ENCODE measurements at regions not wholly inside any gene's neighbourhood (a gene's known extent, or its start where the extent isn't known, plus 50 kb on each side); places are given as distances from the start of the nearest gene placed in this dataset.

- no peak overlapping the region for H3K4me3 ChIP-seq (IDR thresholded peaks at IDR 0.05; ENCODE audit: insufficient read depth, low read depth, low read length)
- H3K27ac ChIP-seq: no peak overlapping the region
- peaks cover 4% of the 10 kb centered on the region for H3K4me1 ChIP-seq (ENCODE audit: low read depth, poor library complexity, severe bottlenecking)
- H3K79me2 ChIP-seq (ENCODE audit: insufficient read depth, low read depth): no peaks in the 10 kb centered on the region
- H3K27me3 ChIP-seq (ENCODE audit: insufficient read depth, low read depth): no peaks in the 10 kb centered on the region
- H4K20me1 ChIP-seq (ENCODE audit: insufficient read depth): no peaks in the 10 kb centered on the region
- TF ChIP-seq, protein P1, sequence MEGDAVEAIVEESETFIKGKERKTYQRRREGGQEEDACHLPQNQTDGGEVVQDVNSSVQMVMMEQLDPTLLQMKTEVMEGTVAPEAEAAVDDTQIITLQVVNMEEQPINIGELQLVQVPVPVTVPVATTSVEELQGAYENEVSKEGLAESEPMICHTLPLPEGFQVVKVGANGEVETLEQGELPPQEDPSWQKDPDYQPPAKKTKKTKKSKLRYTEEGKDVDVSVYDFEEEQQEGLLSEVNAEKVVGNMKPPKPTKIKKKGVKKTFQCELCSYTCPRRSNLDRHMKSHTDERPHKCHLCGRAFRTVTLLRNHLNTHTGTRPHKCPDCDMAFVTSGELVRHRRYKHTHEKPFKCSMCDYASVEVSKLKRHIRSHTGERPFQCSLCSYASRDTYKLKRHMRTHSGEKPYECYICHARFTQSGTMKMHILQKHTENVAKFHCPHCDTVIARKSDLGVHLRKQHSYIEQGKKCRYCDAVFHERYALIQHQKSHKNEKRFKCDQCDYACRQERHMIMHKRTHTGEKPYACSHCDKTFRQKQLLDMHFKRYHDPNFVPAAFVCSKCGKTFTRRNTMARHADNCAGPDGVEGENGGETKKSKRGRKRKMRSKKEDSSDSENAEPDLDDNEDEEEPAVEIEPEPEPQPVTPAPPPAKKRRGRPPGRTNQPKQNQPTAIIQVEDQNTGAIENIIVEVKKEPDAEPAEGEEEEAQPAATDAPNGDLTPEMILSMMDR (conservative IDR thresholded peaks at IDR 0.05; ENCODE audit: low read depth, low read length): no peak
- H3K9ac ChIP-seq: no peak overlapping the region
- no peak overlapping the region for H3K4me2 ChIP-seq
- no peaks in the 10 kb centered on the region for H3K36me3 ChIP-seq (ENCODE audit: insufficient read depth)
- H2AFZ ChIP-seq (ENCODE audit: low read depth): no peak overlapping the region
Observed at GRCh38 chr6:120411394-120411793, 922.9 kb downstream of the TBC1D32 start.

DNA sequence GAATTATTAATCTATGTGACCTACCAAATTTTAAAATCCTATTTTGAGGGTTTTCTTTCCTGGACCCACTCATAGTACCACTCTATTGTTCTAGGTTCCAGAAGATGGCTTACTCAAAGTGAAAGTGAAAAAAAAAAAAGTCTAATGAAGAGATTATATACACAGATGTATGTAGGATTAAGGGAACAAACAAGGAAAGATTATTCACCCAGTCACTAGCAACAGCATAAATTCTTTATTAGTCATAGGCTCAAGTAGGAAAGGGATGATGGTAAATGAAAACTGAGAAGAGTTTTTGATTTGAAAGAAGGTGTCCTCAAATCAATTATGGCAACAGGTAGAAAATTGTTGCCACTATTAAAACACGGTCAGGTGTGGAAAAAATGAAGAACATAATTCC is 923.7 kb downstream of the TBC1D32 start:
- H3K79me2 ChIP-seq (ENCODE audit: insufficient read depth, low read depth): no peaks in the 10 kb centered on the region
- TF ChIP-seq, protein P1 (conservative IDR thresholded peaks at IDR 0.05; ENCODE audit: low read depth, low read length): no peak
- H3K4me1 ChIP-seq (ENCODE audit: low read depth, poor library complexity, severe bottlenecking): peaks cover 4% of the 10 kb centered on the region
- no peaks in the 10 kb centered on the region for H3K27me3 ChIP-seq (ENCODE audit: insufficient read depth, low read depth)
- no peak overlapping the region for H2AFZ ChIP-seq (ENCODE audit: low read depth)
- no peak overlapping the region for H3K27ac ChIP-seq
- H3K4me2 ChIP-seq: no peak overlapping the region
- H3K9ac ChIP-seq: no peak overlapping the region
- H3K36me3 ChIP-seq (ENCODE audit: insufficient read depth): no peaks in the 10 kb centered on the region
- no peaks in the 10 kb centered on the region for H4K20me1 ChIP-seq (ENCODE audit: insufficient read depth)
- H3K4me3 ChIP-seq (IDR thresholded peaks at IDR 0.05; ENCODE audit: insufficient read depth, low read depth, low read length): no peak overlapping the region

DNA sequence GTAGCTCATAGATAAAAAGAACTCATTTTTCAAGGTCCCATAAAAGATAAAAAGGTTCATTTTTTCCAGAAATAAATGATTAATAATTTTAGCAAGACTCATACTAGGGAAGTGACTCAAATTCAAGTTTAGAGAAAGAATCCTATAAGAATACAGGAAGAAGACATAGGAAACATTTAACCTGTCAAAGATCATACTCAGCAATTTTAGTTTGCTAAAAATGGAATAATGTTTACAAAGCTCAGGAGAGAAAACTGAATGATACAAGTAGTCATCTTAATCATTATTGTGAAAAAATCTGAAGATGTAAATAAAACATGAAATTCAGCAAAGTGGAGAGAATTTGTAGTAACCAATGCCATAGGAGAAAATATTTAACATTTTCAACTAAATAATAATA is 926.6 kb downstream of the TBC1D32 start:
- H2AFZ ChIP-seq (ENCODE audit: low read depth): no peak overlapping the region
- H3K4me2 ChIP-seq: no peak overlapping the region
- H3K27me3 ChIP-seq (ENCODE audit: insufficient read depth, low read depth): no peaks in the 10 kb centered on the region
- H3K4me3 ChIP-seq (IDR thresholded peaks at IDR 0.05; ENCODE audit: insufficient read depth, low read depth, low read length): no peak overlapping the region
- TF ChIP-seq, protein P1 (conservative IDR thresholded peaks at IDR 0.05; ENCODE audit: low read depth, low read length): no peak
- no peak overlapping the region for H3K9ac ChIP-seq
- no peaks in the 10 kb centered on the region for H4K20me1 ChIP-seq (ENCODE audit: insufficient read depth)
- H3K36me3 ChIP-seq (ENCODE audit: insufficient read depth): no peaks in the 10 kb centered on the region
- no peak overlapping the region for H3K27ac ChIP-seq
- peaks cover 4% of the 10 kb centered on the region for H3K4me1 ChIP-seq (ENCODE audit: low read depth, poor library complexity, severe bottlenecking)
- H3K79me2 ChIP-seq (ENCODE audit: insufficient read depth, low read depth): no peaks in the 10 kb centered on the region

- H3K27me3 ChIP-seq (ENCODE audit: insufficient read depth, low read depth): no peaks in the 10 kb centered on the region
- H2AFZ ChIP-seq (ENCODE audit: low read depth): no peak overlapping the region
- H4K20me1 ChIP-seq (ENCODE audit: insufficient read depth): no peaks in the 10 kb centered on the region
- no peak overlapping the region for H3K4me3 ChIP-seq (IDR thresholded peaks at IDR 0.05; ENCODE audit: insufficient read depth, low read depth, low read length)
- TF ChIP-seq, protein P1 (conservative IDR thresholded peaks at IDR 0.05; ENCODE audit: low read depth, low read length): no peak
- peaks cover 4% of the 10 kb centered on the region for H3K4me1 ChIP-seq (ENCODE audit: low read depth, poor library complexity, severe bottlenecking)
- no peak overlapping the region for H3K9ac ChIP-seq
- no peak overlapping the region for H3K27ac ChIP-seq
- no peaks in the 10 kb centered on the region for H3K79me2 ChIP-seq (ENCODE audit: insufficient read depth, low read depth)
- H3K36me3 ChIP-seq (ENCODE audit: insufficient read depth): no peaks in the 10 kb centered on the region
- no peak overlapping the region for H3K4me2 ChIP-seq
Observed at GRCh38 chr6:120405947-120406346, 928.3 kb downstream of the TBC1D32 start.

Measured in KMS-11 (cell line).